SU-DHL-6 (cell line): ENCODE measurements at regions not wholly inside any gene's neighbourhood (a gene's known extent, or its start where the extent isn't known, plus 50 kb on each side); places are given as distances from the start of the nearest gene placed in this dataset.

ENCODE experiments used
- CTCF ChIP-seq: fragments of 200-600 bp; sonication (generic); IDR thresholded peaks from one replicate; pipeline ENCODE4 v1.5.1; 2017; ENCODE audit warnings: antibody characterized with exemption, mild to moderate bottlenecking, low read length, moderate library complexity; ENCODE audit not compliant: insufficient read depth, poor library complexity, severe bottlenecking
- EZH2phosphoT487 ChIP-seq: fragments of 200-600 bp; sonication (generic), shearing (Covaris generic); conservative IDR thresholded peaks from 2 replicates; pipeline ENCODE4 v1.6.1; 2018; ENCODE audit warnings: mild to moderate bottlenecking, antibody characterized with exemption, low read length, moderate library complexity, mixed read lengths

- TF ChIP-seq CTCF (no peak), EZH2phosphoT487 (no peak)
Observed at GRCh38 chr4:55269995-55270394, 76.0 kb upstream of the SRD5A3 start.
